ENCODE measurements at regions not wholly inside any gene's neighbourhood (a gene's known extent, or its start where the extent isn't known, plus 50 kb on each side); places are given as distances from the start of the nearest gene placed in this dataset.
"Not testable (repeated sequence)": the region's sequence is repeated elsewhere in the genome, so short reads cannot be mapped to it uniquely, and the experiment has no call there.

GRCh38 chr7:125927556-125927955 lies 997.9 kb upstream of the POT1 start:
- DNase-seq (ENCODE audit: low spot score in 2 of 2), result no peak
- H3K4me3 ChIP-seq (ENCODE audit: low read depth, poor library complexity, severe bottlenecking), result no peak overlapping the region
- 13 to 16% methylated on average over 4 of the region's 4 CpGs for WGBS, 2 donors
- intact Hi-C loops (cut with DNase I; ENCODE audit: low total_unique reads), result no loop called here
- TF ChIP-seq CTCF (IDR thresholded peaks at IDR 0.05), result no peak
- no peak for TF ChIP-seq POLR2A (IDR thresholded peaks at IDR 0.05)

GRCh38 chr7:125926621-125927020 lies 997.0 kb upstream of the POT1 start:
- no peak for TF ChIP-seq POLR2A (IDR thresholded peaks at IDR 0.05)
- no peak for TF ChIP-seq CTCF (IDR thresholded peaks at IDR 0.05)
- WGBS, 2 donors, result 42 to 46% methylated on average over 1 of the region's 1 CpG

GRCh38 chr7:125924037-125924436 lies 994.4 kb upstream of the POT1 start:
- no peak overlapping the region for H3K4me3 ChIP-seq (ENCODE audit: low read depth, poor library complexity, severe bottlenecking)
- TF ChIP-seq POLR2A (IDR thresholded peaks at IDR 0.05) (no peak), CTCF (IDR thresholded peaks at IDR 0.05) (no peak)
- no peak for DNase-seq (ENCODE audit: low spot score in 2 of 2)
- WGBS, 2 donors, result 51 to 58% methylated on average over 2 of the region's 2 CpGs
- intact Hi-C loops (cut with DNase I; ENCODE audit: low total_unique reads), result no loop called here

More at GRCh38 chr7:125926621-125927020, 997.0 kb upstream of the POT1 start:
- intact Hi-C loops (cut with DNase I; ENCODE audit: low total_unique reads), result no loop called here
- no peak for DNase-seq (ENCODE audit: low spot score in 2 of 2)
- H3K4me3 ChIP-seq (ENCODE audit: low read depth, poor library complexity, severe bottlenecking), result no peak overlapping the region

- H3K4me3 ChIP-seq (ENCODE audit: low read depth, poor library complexity, severe bottlenecking); intact Hi-C loops (cut with DNase I; ENCODE audit: low total_unique reads); DNase-seq (ENCODE audit: low spot score in 2 of 2): not testable (repeated sequence)
- 64 to 68% methylated on average over 4 of the region's 4 CpGs for WGBS, 2 donors
Observed at GRCh38 chr7:125915381-125915948, 985.8 kb upstream of the POT1 start.

GRCh38 chr7:125908711-125909110 lies 979.1 kb upstream of the POT1 start:
- no peak for DNase-seq (ENCODE audit: low spot score in 2 of 2)
- no peak for TF ChIP-seq POLR2A (IDR thresholded peaks at IDR 0.05)
- no peak for TF ChIP-seq CTCF (IDR thresholded peaks at IDR 0.05)
- H3K4me3 ChIP-seq (ENCODE audit: low read depth, poor library complexity, severe bottlenecking), result no peak overlapping the region
- 94 to 95% methylated on average over 2 of the region's 2 CpGs for WGBS, 2 donors
- intact Hi-C loops (cut with DNase I; ENCODE audit: low total_unique reads), result no loop called here

GRCh38 chr7:125899577-125899976 lies 970.0 kb upstream of the POT1 start:
- DNase-seq (ENCODE audit: low spot score in 2 of 2), result no peak
- intact Hi-C loops (cut with DNase I; ENCODE audit: low total_unique reads), result no loop called here
- TF ChIP-seq CTCF (IDR thresholded peaks at IDR 0.05) (no peak), POLR2A (IDR thresholded peaks at IDR 0.05) (no peak)
- 86 to 89% methylated on average over 1 of the region's 1 CpG for WGBS, 2 donors
- no peak overlapping the region for H3K4me3 ChIP-seq (ENCODE audit: low read depth, poor library complexity, severe bottlenecking)
